ENCODE measurements at regions not wholly inside any gene's neighbourhood (a gene's known extent, or its start where the extent isn't known, plus 50 kb on each side); places are given as distances from the start of the nearest gene placed in this dataset.

GRCh38 chr5:159602434-159602833 is 272.1 kb upstream of the IL12B start:
- DNase-seq: no peak

- DNase-seq: no peak
Measured at GRCh38 chr5:159605585-159605984, 275.3 kb upstream of the IL12B start.

DNA sequence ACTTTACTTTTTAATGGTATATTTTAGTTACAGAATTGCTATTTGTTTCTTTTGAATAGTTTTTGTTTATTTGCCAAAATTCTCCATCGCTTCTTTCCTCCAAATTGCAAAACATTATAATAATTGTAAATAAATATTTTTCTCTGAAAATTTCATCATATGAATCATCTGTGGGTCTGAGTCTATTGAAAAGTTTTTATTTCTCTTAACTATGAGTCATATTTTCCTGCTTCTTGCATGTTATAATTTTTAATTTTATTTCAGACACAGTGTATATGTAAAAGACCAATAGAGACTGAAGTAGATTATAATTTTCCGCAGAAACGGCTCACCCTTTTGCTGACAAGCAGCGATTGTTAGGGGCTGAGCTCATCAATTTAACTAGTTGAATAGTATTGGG is 279.1 kb upstream of the IL12B start:
- no peak for DNase-seq

GRCh38 chr5:159610966-159611579 is 280.8 kb upstream of the IL12B start:
- DNase-seq: no peak

DNA sequence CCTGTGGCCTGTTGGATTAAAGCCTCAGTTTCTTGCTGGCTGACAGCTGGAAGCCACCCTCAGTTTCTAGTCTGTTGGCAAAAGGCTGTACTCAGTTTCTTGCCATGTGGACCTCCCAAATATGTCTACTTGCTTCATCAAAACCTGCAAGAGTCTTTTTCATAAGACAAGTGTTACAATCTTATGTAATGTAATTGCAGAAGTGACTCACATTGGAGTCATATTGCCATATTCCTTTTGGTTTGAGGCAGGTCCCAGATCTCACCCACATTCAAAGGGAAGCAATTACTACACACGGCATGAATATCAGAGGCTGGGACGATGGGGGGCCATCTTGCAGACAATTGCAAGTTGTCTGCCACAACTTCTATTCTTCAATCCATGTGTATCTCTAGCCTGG is 286.7 kb upstream of the IL12B start:
- no peak for DNase-seq

GRCh38 chr5:159619826-159620225 is 289.5 kb upstream of the IL12B start:
- DNase-seq: no peak

DNA sequence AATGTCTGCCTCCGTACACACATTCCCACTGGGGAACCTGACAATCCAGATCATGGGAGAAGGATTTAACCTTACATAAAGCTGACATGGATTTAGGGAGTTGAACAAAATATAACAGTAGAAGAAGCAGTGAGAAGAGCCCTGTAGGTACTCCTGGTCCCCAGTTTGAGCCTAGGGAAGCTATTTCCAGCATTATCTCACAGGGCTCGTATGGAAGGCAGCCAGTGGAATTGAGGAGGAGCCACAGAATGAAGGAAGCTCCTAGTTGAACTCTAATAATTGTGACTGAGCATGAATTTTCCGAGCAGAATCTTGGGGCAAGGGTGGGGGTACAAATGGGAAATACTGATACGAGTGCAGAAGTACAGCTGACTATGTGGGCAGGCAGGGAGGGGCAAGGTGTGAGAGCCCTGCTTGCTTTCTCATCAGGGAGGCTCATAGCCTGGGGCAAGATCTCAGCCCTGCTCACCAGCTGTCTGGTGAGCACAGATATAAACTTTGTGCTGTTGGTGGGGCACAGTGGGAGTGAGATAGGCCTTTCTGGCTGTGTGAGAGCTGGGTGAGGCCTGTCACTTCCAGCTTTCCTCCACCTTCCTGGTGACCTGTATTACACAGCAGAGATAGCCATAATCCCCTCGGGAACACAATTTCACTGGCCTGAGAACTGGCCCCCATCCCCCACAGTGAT is 290.7 kb upstream of the IL12B start:
- no peak for DNase-seq

DNA sequence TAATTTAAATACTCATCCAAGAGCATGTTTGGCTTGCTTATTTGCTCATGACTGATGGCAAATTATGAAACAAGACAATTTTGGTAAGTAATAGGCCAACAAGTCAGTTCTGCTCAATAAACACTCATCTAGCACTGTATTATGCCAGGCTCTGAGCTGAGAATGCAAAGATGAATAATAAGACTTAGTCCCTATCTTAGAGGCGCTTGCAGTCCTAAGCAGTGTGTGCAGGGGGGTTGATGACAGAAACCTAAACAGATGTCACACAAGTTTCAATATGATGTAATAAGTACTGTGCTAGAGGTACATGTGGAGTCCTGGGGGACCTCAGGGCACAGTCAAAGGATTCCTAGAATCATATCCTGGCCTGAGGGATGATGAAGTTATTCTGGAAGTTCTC is 287.6 kb upstream of the ADRA1B start:
- DNase-seq: no peak

DNA sequence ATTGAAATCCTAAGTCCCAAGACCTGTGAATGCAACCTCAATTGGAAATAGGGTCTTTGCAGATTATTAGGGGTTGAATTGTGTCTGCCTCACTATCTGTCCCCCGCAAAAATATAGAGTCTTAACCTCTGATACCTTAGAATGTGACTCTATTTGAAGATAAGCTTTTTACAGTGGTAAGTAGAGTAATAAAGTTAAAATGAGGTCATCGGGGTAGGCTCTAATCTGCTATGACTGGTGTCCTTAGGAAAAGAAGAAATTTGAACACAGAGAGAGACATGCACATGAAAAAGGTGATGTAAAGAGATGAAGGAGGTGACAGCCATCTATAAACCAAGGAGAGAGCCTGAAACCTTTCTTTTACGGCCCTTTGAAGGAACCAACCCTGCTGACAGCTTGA is 287.1 kb upstream of the ADRA1B start:
- DNase-seq: no peak

DNA sequence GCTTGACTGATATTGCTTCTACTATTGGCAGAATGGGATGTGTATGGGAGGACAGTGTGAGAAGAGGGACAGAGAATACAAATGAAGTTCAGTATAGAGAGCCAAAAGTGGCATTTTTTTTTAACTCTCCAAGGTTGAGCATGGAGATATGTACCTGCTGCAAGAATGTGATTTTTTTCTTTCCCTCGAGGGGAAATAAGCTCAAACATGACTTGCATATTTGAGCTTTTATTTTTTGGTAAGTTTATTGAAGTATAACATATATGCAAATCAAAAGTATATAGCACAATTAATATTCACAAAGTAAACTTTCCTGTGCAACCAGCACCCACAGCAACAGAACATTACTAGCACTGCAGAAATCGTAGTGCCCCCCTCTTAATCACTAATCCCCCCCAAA is 285.7 kb upstream of the ADRA1B start:
- no peak for DNase-seq

DNA sequence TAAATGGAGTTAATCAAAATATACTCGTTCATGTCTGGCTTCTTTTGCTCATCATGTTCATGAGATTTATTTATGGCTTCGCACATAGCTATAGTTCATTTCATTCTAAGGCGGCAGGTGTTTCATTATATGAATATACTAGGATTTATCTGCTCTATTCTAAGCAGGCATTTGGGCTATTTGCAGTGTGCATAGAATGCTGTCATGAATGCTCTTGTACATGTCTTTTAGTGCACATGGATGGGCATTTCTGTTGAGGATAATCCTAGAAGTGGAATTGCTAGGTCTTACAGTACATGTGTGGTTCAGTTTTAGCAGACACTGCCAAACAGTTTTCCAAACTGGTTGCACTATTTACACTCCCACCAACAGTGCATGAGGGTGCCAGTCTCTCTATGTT is 285.3 kb upstream of the ADRA1B start:
- no peak for DNase-seq

DNA sequence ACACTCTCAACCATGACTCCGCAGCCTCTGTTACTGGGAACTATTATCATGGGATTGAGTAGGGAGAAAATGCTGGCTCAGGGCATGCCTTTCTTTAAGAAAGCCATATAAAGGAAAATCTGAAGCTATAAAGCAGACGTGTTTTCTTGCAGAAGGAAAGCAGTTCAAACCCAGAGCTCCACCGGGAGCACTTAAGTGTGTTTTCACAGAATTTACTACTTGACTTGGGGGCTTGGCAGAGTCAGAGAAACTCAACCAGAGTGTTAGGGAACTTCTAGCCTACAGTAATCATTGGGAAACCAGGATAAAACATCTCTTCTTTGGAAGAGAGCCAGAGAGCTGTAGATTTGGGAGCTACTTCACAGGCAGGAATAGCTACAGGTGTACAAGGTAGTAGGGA is 283.4 kb upstream of the ADRA1B start:
- DNase-seq: no peak

GRCh38 chr5:159638481-159638880 is 277.8 kb upstream of the ADRA1B start:
- no peak for DNase-seq

- no peak for DNase-seq
Measured at GRCh38 chr5:159638954-159639559, 277.2 kb upstream of the ADRA1B start.

DNA sequence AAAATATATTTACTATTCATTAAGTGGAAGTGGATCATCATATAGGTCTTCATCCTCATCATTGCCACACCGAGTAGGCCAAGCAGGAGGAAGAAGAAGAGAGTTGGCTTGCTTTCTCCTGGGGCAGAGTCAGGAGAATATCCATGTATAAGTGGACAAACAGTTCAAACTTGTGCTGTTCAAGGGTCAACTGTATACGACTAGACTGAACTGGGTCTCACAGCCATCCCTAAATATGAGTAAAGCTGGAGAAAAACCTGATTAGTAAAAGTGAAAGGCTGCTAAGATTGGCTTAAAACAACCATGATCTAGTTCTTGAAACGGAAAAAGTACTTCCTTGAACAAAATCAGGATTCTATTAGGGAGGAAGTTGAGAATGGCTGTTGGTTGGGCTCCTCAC is 276.7 kb upstream of the ADRA1B start:
- DNase-seq: no peak

GRCh38 chr5:159640446-159640845 is 275.8 kb upstream of the ADRA1B start:
- no peak for DNase-seq

DNA sequence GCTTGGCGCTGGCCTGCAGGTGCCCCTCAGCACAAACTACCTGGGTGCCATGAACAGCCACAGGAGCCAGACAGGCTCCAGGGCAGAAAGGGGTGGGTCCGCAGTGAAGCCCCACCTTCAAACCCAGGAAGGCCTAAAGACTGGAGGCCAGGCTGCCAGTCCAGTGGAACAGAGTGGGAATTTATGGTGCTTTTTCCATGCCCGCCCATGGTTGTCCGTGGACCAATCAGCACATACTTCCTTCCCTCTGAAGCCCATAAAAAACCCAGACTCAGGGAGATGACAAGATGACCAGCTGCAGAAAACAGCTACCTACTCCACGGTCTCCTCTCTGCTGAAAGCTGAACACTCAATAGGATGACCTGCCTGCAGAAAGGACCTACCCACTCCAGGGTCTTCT is 275.4 kb upstream of the ADRA1B start:
- no peak for DNase-seq

GRCh38 chr5:159641371-159642039 is 274.8 kb upstream of the ADRA1B start:
- no peak for DNase-seq

- DNase-seq: no peak
Measured at GRCh38 chr5:159642379-159642778, 273.9 kb upstream of the ADRA1B start.

- DNase-seq: no peak
Measured at GRCh38 chr5:159644053-159644452, 272.2 kb upstream of the ADRA1B start.

DNA sequence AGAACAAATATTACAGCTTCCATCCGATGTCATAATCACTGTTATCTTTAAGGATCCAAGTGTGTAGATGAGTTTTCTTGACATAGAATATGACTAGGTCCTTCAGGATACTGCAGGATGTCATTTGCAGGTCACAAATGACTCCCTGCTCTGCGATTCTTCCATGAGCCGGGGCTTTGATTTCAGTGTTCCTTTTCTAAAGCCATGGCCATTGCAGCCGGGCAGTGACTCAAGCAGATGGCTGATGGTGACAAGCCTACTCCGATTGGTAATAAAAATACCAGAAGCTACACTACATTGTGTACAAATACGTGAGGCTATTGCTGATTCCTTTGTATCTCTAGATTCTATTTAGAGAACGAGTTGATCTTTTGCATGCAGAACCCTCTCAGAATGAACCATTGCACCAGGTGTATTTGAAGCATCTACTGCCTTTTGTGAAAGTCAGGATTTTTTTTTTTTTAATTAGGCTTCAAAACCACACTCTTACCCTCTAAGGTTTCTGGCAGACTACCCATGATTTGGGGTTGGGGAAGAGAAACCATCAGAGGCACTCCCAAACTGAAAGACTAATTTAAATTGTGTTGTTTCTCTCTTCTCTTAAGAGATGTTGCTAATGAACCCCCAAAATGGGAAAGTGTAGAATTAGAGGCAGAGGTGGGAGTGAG is 271.0 kb upstream of the ADRA1B start:
- no peak for DNase-seq

DNA sequence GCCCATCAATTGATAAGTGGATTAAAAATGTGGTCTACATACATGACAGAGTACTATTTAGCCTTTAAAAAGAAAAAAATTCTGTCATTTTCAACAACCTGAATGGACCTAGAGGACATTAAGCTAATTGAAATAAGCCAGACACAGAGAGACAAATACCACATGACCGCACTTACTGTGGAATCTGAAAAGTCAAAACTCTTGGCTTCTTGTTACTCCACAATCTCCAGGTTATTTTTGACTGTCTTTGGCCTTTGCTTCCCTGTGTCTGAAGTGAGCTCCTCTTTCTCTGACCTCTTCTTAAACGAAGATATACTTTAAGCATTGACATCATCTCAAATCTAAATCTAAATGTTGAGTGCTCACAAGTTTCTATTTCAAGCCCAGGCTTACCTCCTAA is 265.5 kb upstream of the ADRA1B start:
- no peak for DNase-seq

DNA sequence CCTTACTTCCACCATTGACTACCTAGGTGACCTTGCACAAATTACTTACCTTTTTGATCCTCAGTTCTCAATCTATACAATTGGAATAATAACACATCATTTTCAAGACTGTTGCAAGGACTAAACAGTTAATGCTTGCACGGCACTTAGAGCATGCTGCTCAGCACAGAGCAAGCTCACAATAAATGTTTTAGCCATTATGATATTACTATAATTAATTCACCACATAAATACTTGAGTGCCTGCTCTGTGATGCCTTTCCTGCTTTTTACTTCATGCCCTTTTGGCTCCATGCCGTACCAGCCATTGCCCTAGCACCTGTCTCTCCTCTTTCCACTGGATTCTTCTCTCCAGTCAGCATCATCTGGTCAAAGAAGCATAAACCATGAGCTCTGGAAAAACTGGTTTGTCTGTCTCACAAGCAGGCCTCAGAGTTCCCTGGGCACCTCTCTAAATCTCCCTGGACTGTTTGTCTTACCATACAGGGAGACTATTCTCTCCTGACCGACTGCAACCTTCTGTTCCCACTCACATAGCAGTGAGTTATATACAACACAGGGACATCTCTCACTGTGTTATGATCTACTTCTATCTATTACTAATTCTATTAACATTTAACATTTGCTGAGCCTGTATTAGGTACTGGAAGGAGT is 260.4 kb upstream of the ADRA1B start:
- DNase-seq: no peak
